Calu3 (cell line): ENCODE measurements at regions not wholly inside any gene's neighbourhood (a gene's known extent, or its start where the extent isn't known, plus 50 kb on each side); places are given as distances from the start of the nearest gene placed in this dataset.

Source experiments
- BruUV-seq: library from RNA; stranded (reverse); fragments of 400-500 nt; replicated peaks from 2 replicates; lab custom pipeline; 2021; lab: Mats Ljungman, UMichigan
- CTCF ChIA-PET: fragments of 300-600 bp; sonication (Branson Sonifier 250); formaldehyde crosslinking; loops from one replicate; lab custom pipeline; 2022; ENCODE audit warnings: antibody characterized with exemption; lab: Charles Lee
- DNase-seq: peaks from one replicate; pipeline ENCODE4 v3.0.0; 2022
- H3K27ac Mint-ChIP-seq: one replicate; pipeline ENCODE4 v1.8.0; 2022; ENCODE audit warnings: mixed read lengths; ENCODE audit not compliant: unreplicated experiment
- H3K27me3 Mint-ChIP-seq: one replicate; pipeline ENCODE4 v1.8.0; 2022; ENCODE audit warnings: mixed read lengths; ENCODE audit not compliant: unreplicated experiment
- H3K36me3 Mint-ChIP-seq: one replicate; pipeline ENCODE4 v1.8.0; 2022; ENCODE audit warnings: mild to moderate bottlenecking, moderate library complexity, mixed read lengths; ENCODE audit not compliant: insufficient read depth, unreplicated experiment
- H3K4me1 Mint-ChIP-seq: one replicate; pipeline ENCODE4 v1.8.0; 2022; ENCODE audit warnings: mild to moderate bottlenecking, low read depth, mixed read lengths; ENCODE audit not compliant: unreplicated experiment
- H3K4me3 Mint-ChIP-seq: one replicate; pipeline ENCODE4 v1.8.0; 2022; ENCODE audit warnings: mild to moderate bottlenecking, low read depth, moderate library complexity, mixed read lengths; ENCODE audit not compliant: unreplicated experiment
- H3K9me3 Mint-ChIP-seq: one replicate; pipeline ENCODE4 v1.8.0; 2022; ENCODE audit warnings: low read depth, mixed read lengths; ENCODE audit not compliant: unreplicated experiment
- intact Hi-C: fragments of 100-400 bp; cut with micrococcal nuclease; formaldehyde crosslinking; loops from one replicate; pipeline ENCODE4 v1.10.0; 2022; ENCODE audit not compliant: unreplicated experiment
- TF ChIP-seq, protein P1 (sequence below): fragments of 200-600 bp; IDR thresholded peaks from one replicate; pipeline ENCODE4 v1.8.0; 2022; ENCODE audit warnings: antibody characterized with exemption; ENCODE audit not compliant: unreplicated experiment

DNA sequence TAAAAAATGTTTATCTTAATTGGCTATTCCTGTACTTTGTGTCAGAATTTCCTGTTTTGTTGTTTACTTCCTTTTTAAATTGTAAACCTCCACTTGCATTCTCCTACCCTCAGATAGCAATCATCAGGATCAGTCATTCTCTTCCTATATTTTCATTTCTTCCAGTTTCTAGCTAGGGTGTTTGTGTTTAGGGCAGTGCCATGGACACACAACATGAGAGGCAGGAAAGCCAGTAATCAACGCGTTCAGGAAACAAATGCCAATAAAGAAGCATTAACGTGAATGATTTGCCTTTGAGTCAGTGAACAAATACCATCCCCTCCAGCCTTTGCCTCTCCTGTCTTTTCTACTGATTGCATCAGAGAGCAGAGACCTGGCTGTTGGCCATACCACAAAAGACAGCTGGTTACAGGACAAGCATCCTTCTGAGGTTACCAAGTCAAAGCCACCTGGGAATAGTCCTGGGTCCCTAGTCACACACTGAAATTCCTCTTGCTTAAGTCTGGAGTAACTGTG lies 56.7 kb upstream of the FHL2 start:
- intact Hi-C loops, result loop anchor here (1.0 to 5.0 kb wide), 6 partner anchors 52 to 472 kb away; no protein-coding TSS in a partner anchor
- Mint-ChIP-seq H3K36me3 (peaks cover 19% of the 10 kb centered on the region), H3K4me3 (peak overlapping the region; percentile 40), H3K27ac (peak overlapping the region; percentile 94), H3K9me3 (peaks cover 3% of the 10 kb centered on the region), H3K27me3 (no peaks in the 10 kb centered on the region), H3K4me1 (peaks cover 79% of the 10 kb centered on the region)
- CTCF ChIA-PET, result interaction anchor here (0.7 to 1.7 kb wide), 6 partner anchors 52 to 106 kb away, joined by 3 to 5 read pairs (median 4); no protein-coding TSS in a partner anchor
- TF ChIP-seq, protein P1, sequence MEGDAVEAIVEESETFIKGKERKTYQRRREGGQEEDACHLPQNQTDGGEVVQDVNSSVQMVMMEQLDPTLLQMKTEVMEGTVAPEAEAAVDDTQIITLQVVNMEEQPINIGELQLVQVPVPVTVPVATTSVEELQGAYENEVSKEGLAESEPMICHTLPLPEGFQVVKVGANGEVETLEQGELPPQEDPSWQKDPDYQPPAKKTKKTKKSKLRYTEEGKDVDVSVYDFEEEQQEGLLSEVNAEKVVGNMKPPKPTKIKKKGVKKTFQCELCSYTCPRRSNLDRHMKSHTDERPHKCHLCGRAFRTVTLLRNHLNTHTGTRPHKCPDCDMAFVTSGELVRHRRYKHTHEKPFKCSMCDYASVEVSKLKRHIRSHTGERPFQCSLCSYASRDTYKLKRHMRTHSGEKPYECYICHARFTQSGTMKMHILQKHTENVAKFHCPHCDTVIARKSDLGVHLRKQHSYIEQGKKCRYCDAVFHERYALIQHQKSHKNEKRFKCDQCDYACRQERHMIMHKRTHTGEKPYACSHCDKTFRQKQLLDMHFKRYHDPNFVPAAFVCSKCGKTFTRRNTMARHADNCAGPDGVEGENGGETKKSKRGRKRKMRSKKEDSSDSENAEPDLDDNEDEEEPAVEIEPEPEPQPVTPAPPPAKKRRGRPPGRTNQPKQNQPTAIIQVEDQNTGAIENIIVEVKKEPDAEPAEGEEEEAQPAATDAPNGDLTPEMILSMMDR, result no peak
- DNase-seq, result peak; percentile 88
- TSS peak; percentile 91 for BruUV-seq

DNA sequence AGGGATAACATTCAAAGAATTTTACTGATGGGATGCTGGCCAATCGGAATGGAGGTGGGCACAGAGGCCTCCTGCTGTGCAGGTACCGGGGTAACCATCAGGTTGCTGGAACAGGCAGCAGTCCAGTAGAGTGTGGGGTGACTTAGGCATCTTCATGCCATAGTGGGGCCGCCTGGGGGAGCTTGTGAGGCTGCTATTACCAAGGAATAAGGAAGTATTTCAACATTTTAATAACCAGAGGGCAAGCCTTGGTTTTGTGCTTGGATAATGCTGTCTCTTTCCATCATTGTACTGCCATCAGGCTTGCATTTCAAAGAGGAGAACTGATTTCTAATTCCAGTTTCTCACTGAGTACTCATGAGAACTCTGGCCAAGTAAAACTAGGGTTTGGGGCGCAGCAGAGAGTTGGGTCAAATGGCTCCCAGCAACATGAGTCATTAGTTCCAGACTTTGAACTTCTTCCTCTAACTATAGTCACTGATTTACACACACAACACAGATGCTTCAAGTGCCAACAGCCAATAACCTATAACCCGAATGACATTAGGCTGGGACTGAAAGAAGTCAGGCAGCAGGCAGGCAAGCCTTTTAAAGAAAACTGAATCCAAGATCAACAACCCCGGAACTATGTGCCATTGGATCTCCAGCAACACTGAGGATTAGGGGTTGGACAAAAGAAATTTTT lies 56.1 kb upstream of the FHL2 start:
- Mint-ChIP-seq H3K36me3 (peaks cover 19% of the 10 kb centered on the region), H3K27ac (peak overlapping the region; percentile 94), H3K4me3 (peak overlapping the region; percentile 40), H3K4me1 (peaks cover 77% of the 10 kb centered on the region), H3K27me3 (no peaks in the 10 kb centered on the region), H3K9me3 (peaks cover 3% of the 10 kb centered on the region)
- CTCF ChIA-PET, result interaction anchor here (1.0 to 1.7 kb wide), 4 partner anchors 51 to 75 kb away, joined by 3 to 5 read pairs (median 4); no protein-coding TSS in a partner anchor
- no TSS peak for BruUV-seq
- DNase-seq, result peak; percentile 76
- TF ChIP-seq, protein P1, result peak; percentile 63
- intact Hi-C loops, result loop anchor here (1.0 to 5.0 kb wide), 6 partner anchors 52 to 472 kb away; no protein-coding TSS in a partner anchor

DNA sequence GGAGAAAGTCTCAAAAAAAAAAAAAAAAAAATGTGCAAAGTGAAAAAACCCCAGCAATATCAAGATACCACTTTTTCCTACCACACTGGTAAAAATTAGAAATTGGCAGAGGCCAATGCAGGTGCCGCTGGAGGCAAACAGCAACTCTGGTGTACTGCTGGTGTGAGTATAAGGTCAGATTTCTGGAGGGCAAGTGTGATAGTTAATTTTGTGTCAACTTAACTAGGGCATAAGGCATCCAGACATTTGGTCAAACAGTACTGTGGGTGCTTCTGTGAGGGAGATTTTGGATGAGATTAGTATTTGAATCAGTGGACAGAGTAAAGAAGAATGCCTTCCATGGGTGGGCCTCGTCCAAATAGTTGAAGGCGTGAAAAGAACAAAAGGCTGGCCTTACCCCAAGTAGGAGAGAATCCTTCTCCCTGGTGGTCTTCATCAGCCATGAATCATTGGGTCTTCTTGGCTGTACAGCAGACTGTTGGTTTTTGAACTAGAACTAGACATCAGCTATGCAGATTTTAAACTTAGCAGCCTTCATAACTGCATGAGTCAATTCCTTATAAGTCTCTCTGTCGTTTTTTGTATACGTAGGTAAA lies 52.8 kb upstream of the FHL2 start:
- Mint-ChIP-seq H3K4me1 (peaks cover 77% of the 10 kb centered on the region), H3K27me3 (no peaks in the 10 kb centered on the region), H3K9me3 (no peaks in the 10 kb centered on the region), H3K4me3 (no peak overlapping the region), H3K27ac (no peak overlapping the region), H3K36me3 (peaks cover 19% of the 10 kb centered on the region)
- intact Hi-C loops, result no loop called here
- TF ChIP-seq, protein P1, result no peak
- DNase-seq, result no peak
- no TSS peak for BruUV-seq
- CTCF ChIA-PET, result no interaction called here

DNA sequence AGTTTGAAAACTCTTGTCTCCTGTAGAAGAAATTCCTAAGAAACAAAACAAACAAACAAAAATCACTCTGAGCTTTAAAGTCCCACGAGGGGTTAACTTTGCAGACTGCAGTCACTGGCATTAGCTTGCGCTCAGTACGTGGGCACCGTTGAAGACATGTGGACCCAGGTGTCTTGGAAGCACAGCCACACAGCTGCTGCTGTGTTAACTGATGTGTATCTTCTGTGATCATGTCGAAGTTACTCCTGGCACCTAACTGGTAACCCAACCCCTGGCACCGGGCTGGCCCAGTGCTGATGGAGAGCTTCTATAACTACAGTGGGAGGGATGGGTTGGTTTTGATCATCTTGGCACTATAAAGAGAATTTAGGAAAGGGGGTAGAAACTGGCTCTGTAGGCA lies 51.6 kb upstream of the FHL2 start:
- H3K4me3 Mint-ChIP-seq, result no peak overlapping the region
- no peak overlapping the region for H3K27ac Mint-ChIP-seq
- DNase-seq, result no peak
- TF ChIP-seq, protein P1, result no peak
- peaks cover 66% of the 10 kb centered on the region for H3K4me1 Mint-ChIP-seq
- H3K27me3 Mint-ChIP-seq, result no peaks in the 10 kb centered on the region
- intact Hi-C loops, result no loop called here
- no TSS peak for BruUV-seq
- peaks cover 12% of the 10 kb centered on the region for H3K36me3 Mint-ChIP-seq
- CTCF ChIA-PET, result interaction anchor here (0.6 kb wide), 1 partner anchor 85 kb away, joined by 4 read pairs; no protein-coding TSS in a partner anchor
- H3K9me3 Mint-ChIP-seq, result no peaks in the 10 kb centered on the region
